WTC11 (cell line): ENCODE measurements at regions not wholly inside any gene's neighbourhood (a gene's known extent, or its start where the extent isn't known, plus 50 kb on each side); places are given as distances from the start of the nearest gene placed in this dataset.

Experiments used
- ATAC-seq: fragments of 200-7000 bp; cut with Tn5 transposase; 2 replicates; pipeline ENCODE4 v1.10.0; 2021; ENCODE audit warnings: mild to moderate bottlenecking, moderate library complexity
- CTCF ChIA-PET: fragments of 300-600 bp; sonication (Branson Sonifier 250); formaldehyde crosslinking; loops from one replicate; lab custom pipeline; 2021; ENCODE audit warnings: antibody characterized with exemption; lab: Charles Lee
- POLR2A ChIA-PET: fragments of 350-600 bp; sonication (Branson Sonifier 250); formaldehyde crosslinking; loops from one replicate; lab custom pipeline; 2021; ENCODE audit warnings: antibody characterized with exemption; lab: Charles Lee
- DNase-seq: peaks from one replicate; pipeline ENCODE4 v3.0.0; 2021; ENCODE audit warnings: low spot score
- H3K27ac Mint-ChIP-seq: 2 replicates; pipeline ENCODE4 v1.8.0; 2021; ENCODE audit warnings: mixed read lengths
- H3K27me3 Mint-ChIP-seq: 2 replicates; pipeline ENCODE4 v1.8.0; 2021; ENCODE audit warnings: low read depth, mild to moderate bottlenecking, moderate library complexity, mixed read lengths
- H3K36me3 Mint-ChIP-seq: 2 replicates; pipeline ENCODE4 v1.8.0; 2021; ENCODE audit warnings: mixed read lengths
- H3K4me1 Mint-ChIP-seq: 2 replicates; pipeline ENCODE4 v1.8.0; 2022; ENCODE audit warnings: mixed read lengths
- H3K4me3 Mint-ChIP-seq: 2 replicates; pipeline ENCODE4 v1.8.0; 2021; ENCODE audit warnings: mild to moderate bottlenecking, moderate library complexity, mixed read lengths
- H3K9me3 Mint-ChIP-seq: 2 replicates; pipeline ENCODE4 v1.8.0; 2021; ENCODE audit warnings: mixed read lengths
- ATF1 ChIP-seq: sonication (generic); formaldehyde crosslinking; IDR thresholded peaks from 2 replicates; pipeline ENCODE4 v1.8.1; 2023; ENCODE audit warnings: mild to moderate bottlenecking, moderate library complexity, missing genetic modification reagents
- ATF6 ChIP-seq: sonication (generic); formaldehyde crosslinking; IDR thresholded peaks from 2 replicates; pipeline ENCODE4 v1.8.1; 2023; ENCODE audit warnings: mild to moderate bottlenecking, missing genetic modification reagents
- CREM ChIP-seq: sonication (generic); formaldehyde crosslinking; IDR thresholded peaks from 2 replicates; pipeline ENCODE4 v1.8.1; 2022; ENCODE audit warnings: mild to moderate bottlenecking, missing genetic modification reagents, moderate library complexity
- CTCF ChIP-seq: fragments of 200-600 bp; IDR thresholded peaks from 2 replicates; pipeline ENCODE4 v1.8.0; 2022; ENCODE audit warnings: antibody characterized with exemption
- ETV6 ChIP-seq: sonication (generic); formaldehyde crosslinking; IDR thresholded peaks from 2 replicates; pipeline ENCODE4 v1.8.1; 2022; ENCODE audit warnings: mild to moderate bottlenecking, missing genetic modification reagents
- FOXP1 ChIP-seq: sonication (generic); formaldehyde crosslinking; IDR thresholded peaks from 2 replicates; pipeline ENCODE4 v1.8.0; 2022; ENCODE audit warnings: missing genetic modification reagents, mild to moderate bottlenecking, moderate library complexity, borderline replicate concordance
- IRF1 ChIP-seq: sonication (generic); formaldehyde crosslinking; IDR thresholded peaks from 2 replicates; pipeline ENCODE4 v1.8.0; 2023; ENCODE audit warnings: missing genetic modification reagents
- MAX ChIP-seq: sonication (generic); formaldehyde crosslinking; IDR thresholded peaks from 2 replicates; pipeline ENCODE4 v1.8.0; 2022; ENCODE audit warnings: mild to moderate bottlenecking, missing genetic modification reagents
- MXD4 ChIP-seq: fragments of 250-450 bp; sonication (Bioruptor Pico); IDR thresholded peaks from 2 replicates; pipeline ENCODE4 v1.8.0; 2021; ENCODE audit warnings: mild to moderate bottlenecking, moderate library complexity, borderline replicate concordance
- PRDM15 ChIP-seq: sonication (generic); formaldehyde crosslinking; IDR thresholded peaks from 2 replicates; pipeline ENCODE4 v1.8.0; 2022; ENCODE audit warnings: missing genetic modification reagents
- RORB ChIP-seq: fragments of 250-450 bp; sonication (Bioruptor Pico); IDR thresholded peaks from 2 replicates; pipeline ENCODE4 v1.9.0; 2021; ENCODE audit warnings: mild to moderate bottlenecking
- USF1 ChIP-seq: sonication (generic); formaldehyde crosslinking; IDR thresholded peaks from 2 replicates; pipeline ENCODE4 v1.8.0; 2022; ENCODE audit warnings: mild to moderate bottlenecking, missing genetic modification reagents
- ZNF232 ChIP-seq: sonication (generic); formaldehyde crosslinking; IDR thresholded peaks from 2 replicates; pipeline ENCODE4 v1.8.0; 2022; ENCODE audit warnings: mild to moderate bottlenecking, missing genetic modification reagents
- ZNF416 ChIP-seq: fragments of 250-450 bp; sonication (Bioruptor Pico); IDR thresholded peaks from 2 replicates; pipeline ENCODE4 v1.9.0; 2021; ENCODE audit warnings: mild to moderate bottlenecking, inconsistent platforms
- ZNF532 ChIP-seq: fragments of 250-450 bp; sonication (Bioruptor Pico); IDR thresholded peaks from 2 replicates; pipeline ENCODE4 v1.9.0; 2021; ENCODE audit warnings: mild to moderate bottlenecking, borderline replicate concordance

- TF ChIP-seq PRDM15, result no peak
- TF ChIP-seq RORB (CRISPR knock-in tag), result no peak
- TF ChIP-seq, all 79 proteins: peak for 0
These were observed 238.7 kb downstream of the ABCC12 start (continued) for GRCh38 chr16:47917118-47917517.

GRCh38 chr16:47916266-47916665 is 239.5 kb downstream of the ABCC12 start:
- DNase-seq (no peak), ATAC-seq (no peak)
- H3K4me3 Mint-ChIP-seq, result no peak overlapping the region
- no peaks in the 10 kb centered on the region for H3K4me1 Mint-ChIP-seq
- no peak overlapping the region for H3K27ac Mint-ChIP-seq
- peaks cover 3% of the 10 kb centered on the region; the same call in 1 of the 2 replicates for H3K27me3 Mint-ChIP-seq
- POLR2A ChIA-PET, result no interaction called here
- peaks cover under 1% of the 10 kb centered on the region; the same call in 1 of the 2 replicates for H3K36me3 Mint-ChIP-seq
- TF ChIP-seq FOXP1 (CRISPR knock-in tag), result no peak
- no peak for TF ChIP-seq ATF6
- no peak for TF ChIP-seq ATF1 (CRISPR knock-in tag)
- no peak for TF ChIP-seq IRF1 (CRISPR knock-in tag)
- TF ChIP-seq ZNF532 (CRISPR knock-in tag), result no peak
- no peak for TF ChIP-seq ZNF416 (CRISPR knock-in tag)
- no peak for TF ChIP-seq ETV6 (CRISPR knock-in tag)
- TF ChIP-seq ZNF232, result no peak
- no peak for TF ChIP-seq MAX (CRISPR knock-in tag)
- no peak for TF ChIP-seq MXD4 (CRISPR knock-in tag)
- TF ChIP-seq CREM, result no peak
- TF ChIP-seq USF1, result no peak
- no peak for TF ChIP-seq CTCF
- CTCF ChIA-PET, result no interaction called here
- H3K9me3 Mint-ChIP-seq, result peaks cover 45% of the 10 kb centered on the region
